Right lobe of liver (tissue), 4 donors: ENCODE measurements at regions not wholly inside any gene's neighbourhood (a gene's known extent, or its start where the extent isn't known, plus 50 kb on each side); places are given as distances from the start of the nearest gene placed in this dataset.

Experiments used
- POLR2A ChIP-seq: fragments of 450-650 bp; IDR thresholded peaks from one replicate; pipeline ENCODE4 v1.6.1; 2017; ENCODE audit warnings: antibody characterized with exemption, mild to moderate bottlenecking
- TF ChIP-seq, protein P1 (sequence below), 4 donors: fragments of 200-600 bp in 3 of 4; fragments of 450-650 bp in 1 of 4; IDR thresholded peaks; one replicate each; pipeline versions ENCODE4 v1.5.1 to v1.8.0; 2016 to 2022; ENCODE audit warnings: antibody characterized with exemption in 4 of 4, mild to moderate bottlenecking in 2 of 4
- donor health status: DM: no; HTN: no; CAD: no.
- donor health status: DM: no; HTN: no; CAD: no.
- donor health status: DM: no; HTN: yes; CAD: no.

- TF ChIP-seq, protein P1, sequence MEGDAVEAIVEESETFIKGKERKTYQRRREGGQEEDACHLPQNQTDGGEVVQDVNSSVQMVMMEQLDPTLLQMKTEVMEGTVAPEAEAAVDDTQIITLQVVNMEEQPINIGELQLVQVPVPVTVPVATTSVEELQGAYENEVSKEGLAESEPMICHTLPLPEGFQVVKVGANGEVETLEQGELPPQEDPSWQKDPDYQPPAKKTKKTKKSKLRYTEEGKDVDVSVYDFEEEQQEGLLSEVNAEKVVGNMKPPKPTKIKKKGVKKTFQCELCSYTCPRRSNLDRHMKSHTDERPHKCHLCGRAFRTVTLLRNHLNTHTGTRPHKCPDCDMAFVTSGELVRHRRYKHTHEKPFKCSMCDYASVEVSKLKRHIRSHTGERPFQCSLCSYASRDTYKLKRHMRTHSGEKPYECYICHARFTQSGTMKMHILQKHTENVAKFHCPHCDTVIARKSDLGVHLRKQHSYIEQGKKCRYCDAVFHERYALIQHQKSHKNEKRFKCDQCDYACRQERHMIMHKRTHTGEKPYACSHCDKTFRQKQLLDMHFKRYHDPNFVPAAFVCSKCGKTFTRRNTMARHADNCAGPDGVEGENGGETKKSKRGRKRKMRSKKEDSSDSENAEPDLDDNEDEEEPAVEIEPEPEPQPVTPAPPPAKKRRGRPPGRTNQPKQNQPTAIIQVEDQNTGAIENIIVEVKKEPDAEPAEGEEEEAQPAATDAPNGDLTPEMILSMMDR (IDR thresholded peaks at IDR 0.05) = no peak
- no peak for TF ChIP-seq POLR2A
These were observed 479.0 kb downstream of the CAAP1 start for GRCh38 chr9:26413611-26414010.
